ENCODE measurements at regions not wholly inside any gene's neighbourhood (a gene's known extent, or its start where the extent isn't known, plus 50 kb on each side); places are given as distances from the start of the nearest gene placed in this dataset.

DNA sequence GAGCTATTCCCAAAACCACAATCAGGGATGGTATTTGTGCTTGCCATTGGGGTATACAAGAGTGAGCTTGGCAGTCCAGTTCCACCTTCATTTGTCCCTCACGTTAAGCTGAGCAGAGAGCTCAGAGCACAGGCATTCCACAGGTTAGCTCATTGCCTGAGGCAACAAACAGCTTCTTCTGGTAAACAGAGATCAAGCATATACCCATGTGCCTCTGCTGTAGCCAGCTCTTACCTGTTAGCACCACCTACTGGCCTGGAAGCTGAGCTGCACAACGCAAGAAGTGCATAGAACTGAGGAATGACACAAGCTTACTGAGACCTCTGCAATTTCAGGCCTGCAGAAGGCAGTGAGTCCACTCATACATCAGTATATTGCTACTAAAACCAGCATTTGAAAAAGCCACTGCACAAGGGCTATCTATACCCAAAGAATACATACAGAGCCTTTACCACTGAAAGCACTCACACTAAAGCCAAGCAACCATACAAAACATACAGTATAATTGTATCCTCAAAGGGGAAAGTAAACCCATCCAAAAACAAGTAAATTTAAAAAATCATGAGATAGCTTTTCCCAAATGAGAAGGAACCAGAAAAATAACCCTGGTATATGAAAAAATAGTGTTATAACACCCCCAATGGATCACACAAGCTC, 258.3 kb upstream of the GABRA2 start:
- peak; percentile 42 to 67 for DNase-seq (ENCODE audit: low read depth in 2 of 2)
- H3K4me3 ChIP-seq (replicated peaks in 1 of 2; ENCODE audit: low read depth in 2 of 2, low read length in 2 of 2): no peak overlapping the region
- TF ChIP-seq, protein P1, sequence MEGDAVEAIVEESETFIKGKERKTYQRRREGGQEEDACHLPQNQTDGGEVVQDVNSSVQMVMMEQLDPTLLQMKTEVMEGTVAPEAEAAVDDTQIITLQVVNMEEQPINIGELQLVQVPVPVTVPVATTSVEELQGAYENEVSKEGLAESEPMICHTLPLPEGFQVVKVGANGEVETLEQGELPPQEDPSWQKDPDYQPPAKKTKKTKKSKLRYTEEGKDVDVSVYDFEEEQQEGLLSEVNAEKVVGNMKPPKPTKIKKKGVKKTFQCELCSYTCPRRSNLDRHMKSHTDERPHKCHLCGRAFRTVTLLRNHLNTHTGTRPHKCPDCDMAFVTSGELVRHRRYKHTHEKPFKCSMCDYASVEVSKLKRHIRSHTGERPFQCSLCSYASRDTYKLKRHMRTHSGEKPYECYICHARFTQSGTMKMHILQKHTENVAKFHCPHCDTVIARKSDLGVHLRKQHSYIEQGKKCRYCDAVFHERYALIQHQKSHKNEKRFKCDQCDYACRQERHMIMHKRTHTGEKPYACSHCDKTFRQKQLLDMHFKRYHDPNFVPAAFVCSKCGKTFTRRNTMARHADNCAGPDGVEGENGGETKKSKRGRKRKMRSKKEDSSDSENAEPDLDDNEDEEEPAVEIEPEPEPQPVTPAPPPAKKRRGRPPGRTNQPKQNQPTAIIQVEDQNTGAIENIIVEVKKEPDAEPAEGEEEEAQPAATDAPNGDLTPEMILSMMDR (IDR thresholded peaks at IDR 0.05; ENCODE audit: low read depth, low read length): peak; percentile 55

DNA sequence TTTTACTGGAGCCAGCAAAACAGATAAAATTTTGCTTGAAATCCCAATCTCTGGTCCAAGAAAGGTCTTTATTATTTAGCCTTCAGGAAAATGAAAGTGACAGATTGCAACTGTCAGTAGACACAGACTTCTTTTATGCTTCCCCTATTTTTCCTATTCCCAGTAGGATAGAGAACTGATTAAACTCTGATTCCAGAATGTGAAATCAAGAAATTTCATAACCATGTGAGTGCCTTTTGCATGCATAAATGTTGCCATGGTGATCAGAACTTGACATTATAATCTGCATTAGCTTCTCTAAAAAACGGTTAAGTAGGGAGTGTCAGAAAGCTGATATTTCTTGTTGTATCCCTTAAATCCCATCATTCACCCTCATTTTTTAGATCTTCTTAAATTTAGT, 255.2 kb upstream of the GABRA2 start:
- no peak overlapping the region for H3K4me3 ChIP-seq (replicated peaks in 1 of 2; ENCODE audit: low read depth in 2 of 2, low read length in 2 of 2)

More for the DNA sequence above, 255.2 kb upstream of the GABRA2 start:
- TF ChIP-seq, protein P1 (IDR thresholded peaks at IDR 0.05; ENCODE audit: low read depth, low read length): no peak
- no peak for DNase-seq (ENCODE audit: low read depth in 2 of 2)
